Common myeloid progenitor, CD34-positive (primary cell): ENCODE measurements at regions not wholly inside any gene's neighbourhood (a gene's known extent, or its start where the extent isn't known, plus 50 kb on each side); places are given as distances from the start of the nearest gene placed in this dataset.

Experiments
- CTCF ChIA-PET: fragments of 350-600 bp; sonication (Branson Sonifier 250); formaldehyde crosslinking; loops from one replicate; lab custom pipeline; 2021; ENCODE audit warnings: antibody characterized with exemption; lab: Charles Lee
- POLR2A ChIA-PET: fragments of 350-600 bp; sonication (Branson Sonifier 250); formaldehyde crosslinking; loops from one replicate; lab custom pipeline; 2021; ENCODE audit warnings: antibody characterized with exemption; lab: Charles Lee
- DNase-seq, 3 donors: peaks; one replicate each; pipeline versions ENCODE4 v3.0.0 to v3.0.0-alpha.2; 2013
- H3K27ac ChIP-seq, 2 experiments: 1 replicate in 1 of 2; 2 replicates in 1 of 2; pipeline ENCODE4 v1.7.0; 2013; ENCODE audit warnings: inconsistent platforms in 2 of 2, low read length in 2 of 2, mild to moderate bottlenecking in 2 of 2, low read depth in 1 of 2, moderate library complexity in 1 of 2; ENCODE audit not compliant: severe bottlenecking in 2 of 2, insufficient read depth in 1 of 2, poor library complexity in 1 of 2
- H3K27me3 ChIP-seq, 5 experiments: replicated peaks in 2 of 5; 1 replicate in 3 of 5; 2 replicates in 2 of 5; pipeline versions ENCODE4 v1.6.1 to v1.7.0; 2013; ENCODE audit warnings: low read length in 4 of 5, mild to moderate bottlenecking in 2 of 5, moderate library complexity in 2 of 5, inconsistent platforms in 1 of 5; ENCODE audit not compliant: insufficient read depth in 5 of 5, control insufficient read depth in 4 of 5
- H3K36me3 ChIP-seq, 4 experiments: 1 replicate in 2 of 4; 2 replicates in 2 of 4; pipeline versions ENCODE4 v1.6.1 to v1.7.0; 2013; ENCODE audit warnings: low read length in 3 of 4, control low read depth in 1 of 4, mild to moderate bottlenecking in 1 of 4; ENCODE audit not compliant: control insufficient read depth in 4 of 4, insufficient read depth in 4 of 4
- H3K4me1 ChIP-seq, 4 experiments: 1 replicate in 3 of 4; 2 replicates in 1 of 4; pipeline versions ENCODE4 v1.6.1 to v1.7.1; 2013; ENCODE audit warnings: low read length in 3 of 4, mild to moderate bottlenecking in 3 of 4, control low read depth in 1 of 4, inconsistent platforms in 1 of 4, moderate library complexity in 1 of 4; ENCODE audit not compliant: control insufficient read depth in 4 of 4, insufficient read depth in 4 of 4; ENCODE audit errors: control extremely low read depth in 1 of 4
- H3K4me3 ChIP-seq, 7 experiments: 1 replicate in 4 of 7; 2 replicates in 3 of 7; pipeline versions ENCODE4 v1.5.1 to v1.7.0; 2013; ENCODE audit warnings: mild to moderate bottlenecking in 7 of 7, low read length in 6 of 7, moderate library complexity in 6 of 7, inconsistent platforms in 2 of 7, low read depth in 2 of 7, control low read depth in 1 of 7; ENCODE audit not compliant: insufficient read depth in 4 of 7, control insufficient read depth in 1 of 7; ENCODE audit errors: extremely low read depth in 1 of 7
- H3K9me3 ChIP-seq, 5 experiments: 1 replicate in 4 of 5; 2 replicates in 1 of 5; pipeline versions ENCODE4 v1.6.1 to v1.7.1; 2013; ENCODE audit warnings: low read length in 4 of 5, mild to moderate bottlenecking in 2 of 5, inconsistent platforms in 1 of 5, low read depth in 1 of 5, moderate library complexity in 1 of 5; ENCODE audit not compliant: control insufficient read depth in 4 of 5, insufficient read depth in 2 of 5; ENCODE audit errors: control extremely low read depth in 1 of 5
- WGBS: methylation state at CpG from one replicate; pipeline ENCODE4 v1.1.5; 2013; ENCODE audit not compliant: insufficient coverage; 5-methylcytosine and 5-hydroxymethylcytosine counted together

GRCh38 chr3:69594286-69594685 is 145.0 kb upstream of the MITF start:
- no peak for DNase-seq
- H3K4me1 ChIP-seq, result no peaks in the 10 kb centered on the region
- H3K9me3 ChIP-seq, result no peaks in the 10 kb centered on the region
- no peaks in the 10 kb centered on the region for H3K36me3 ChIP-seq
- H3K27ac ChIP-seq, result no peak overlapping the region
- H3K27me3 ChIP-seq, result peaks cover 0 to 5% (median 1%) of the 10 kb centered on the region in 5 experiments
- ChIA-PET POLR2A (no interaction called here), CTCF (no interaction called here)
- WGBS, result 100% methylated on average over 1 of the region's 2 CpGs
- no peak overlapping the region for H3K4me3 ChIP-seq

- H3K9me3 ChIP-seq, result peaks cover 0 to 18% (median 4%) of the 10 kb centered on the region in 5 experiments
- no CpG with 5 or more reads among the region's 4 CpGs for WGBS
- no peak overlapping the region for H3K4me3 ChIP-seq
- ChIA-PET CTCF (no interaction called here), POLR2A (no interaction called here)
- peaks cover 0 to 5% (median 2%) of the 10 kb centered on the region in 5 experiments for H3K27me3 ChIP-seq
- H3K36me3 ChIP-seq, result no peaks in the 10 kb centered on the region
- H3K27ac ChIP-seq, result no peak overlapping the region
- no peak for DNase-seq
- H3K4me1 ChIP-seq, result no peaks in the 10 kb centered on the region
Observed at GRCh38 chr3:69591164-69591736, 148.0 kb upstream of the MITF start.

DNA sequence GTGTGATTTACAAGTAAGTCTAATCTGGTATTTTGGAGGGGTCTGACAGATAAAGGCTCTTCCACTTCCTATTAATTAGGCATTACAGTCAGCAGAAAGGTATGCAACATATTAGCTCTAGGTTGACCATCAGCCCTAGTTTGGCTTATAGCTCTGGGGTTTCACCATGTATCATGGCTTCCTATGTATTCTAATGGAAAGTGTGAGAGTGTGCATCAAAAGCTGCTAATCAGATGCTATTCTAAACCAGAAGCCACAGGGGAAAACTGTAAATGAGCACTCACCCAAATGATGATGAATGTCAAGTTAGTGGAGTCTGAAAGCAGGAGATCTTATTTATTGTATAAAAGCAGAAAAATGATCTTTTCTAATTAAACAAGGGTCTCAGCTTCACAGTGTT is 149.2 kb upstream of the MITF start:
- ChIA-PET CTCF (no interaction called here), POLR2A (interaction anchor here (0.7 kb wide), 1 partner anchor 294 kb away, joined by 3 read pairs; no protein-coding TSS in a partner anchor)
- no peak for DNase-seq
- H3K4me3 ChIP-seq, result no peak overlapping the region
- H3K9me3 ChIP-seq, result peaks cover 0 to 22% (median 5%) of the 10 kb centered on the region in 5 experiments
- H3K27ac ChIP-seq, result no peak overlapping the region
- peaks cover 0 to 5% (median 2%) of the 10 kb centered on the region in 5 experiments for H3K27me3 ChIP-seq
- no peaks in the 10 kb centered on the region for H3K36me3 ChIP-seq
- no peaks in the 10 kb centered on the region for H3K4me1 ChIP-seq

DNA sequence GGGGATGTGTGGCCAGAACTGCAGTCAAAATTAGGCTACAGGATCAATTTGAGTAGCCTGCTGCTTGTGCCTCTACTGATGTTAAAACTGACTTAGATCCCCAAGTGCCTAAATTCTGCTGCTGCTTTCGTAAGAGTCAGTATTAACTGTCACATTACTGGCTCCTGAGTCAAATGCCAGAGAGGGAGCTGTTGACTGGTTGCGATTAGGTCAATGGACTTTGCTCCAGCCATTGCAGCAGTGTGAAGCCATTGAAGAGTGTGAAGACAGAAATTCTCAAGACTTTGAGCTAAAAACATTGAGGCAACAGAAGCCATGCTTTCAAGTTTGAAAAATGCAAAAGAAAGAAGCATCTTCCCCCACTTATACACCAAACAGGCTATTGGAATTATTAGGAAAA is 151.1 kb upstream of the MITF start:
- H3K4me1 ChIP-seq, result no peaks in the 10 kb centered on the region
- POLR2A ChIA-PET, result no interaction called here
- no peaks in the 10 kb centered on the region for H3K36me3 ChIP-seq
- no peak overlapping the region for H3K27ac ChIP-seq
- 100% methylated on average over 2 of the region's 2 CpGs for WGBS
- no peak for DNase-seq
- peaks cover 0 to 5% (median 3%) of the 10 kb centered on the region in 5 experiments for H3K27me3 ChIP-seq
- CTCF ChIA-PET, result no interaction called here
- H3K4me3 ChIP-seq, result no peak overlapping the region
- H3K9me3 ChIP-seq, result peaks cover 0 to 22% (median 5%) of the 10 kb centered on the region in 5 experiments

DNA sequence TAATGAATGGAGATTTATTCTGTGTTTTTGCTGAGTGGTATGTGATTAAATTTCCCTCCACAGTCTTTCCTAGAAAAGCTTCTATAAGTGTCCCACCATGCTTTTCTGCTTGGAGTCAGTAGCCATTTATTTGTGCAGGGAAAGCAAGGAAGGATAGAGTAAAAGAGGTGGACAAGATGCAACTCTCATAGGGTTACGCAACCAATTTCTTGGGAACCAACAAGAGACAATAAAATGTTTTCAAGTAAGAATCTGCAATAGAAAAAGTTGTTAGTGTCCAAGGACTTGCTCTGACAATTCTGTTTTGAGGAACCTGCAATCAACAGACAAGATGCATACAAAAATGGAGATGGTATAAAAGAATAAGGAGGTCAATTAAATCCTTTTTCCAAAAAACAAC is 153.8 kb upstream of the MITF start:
- H3K27me3 ChIP-seq, result peaks cover 0 to 3% (median 2%) of the 10 kb centered on the region in 5 experiments
- H3K27ac ChIP-seq, result no peak overlapping the region
- H3K4me3 ChIP-seq, result no peak overlapping the region
- no peaks in the 10 kb centered on the region for H3K36me3 ChIP-seq
- CTCF ChIA-PET, result no interaction called here
- DNase-seq, result no peak
- POLR2A ChIA-PET, result no interaction called here
- 93% methylated on average over 1 of the region's 1 CpG for WGBS
- peaks cover 0 to 22% (median 5%) of the 10 kb centered on the region in 5 experiments for H3K9me3 ChIP-seq
- H3K4me1 ChIP-seq, result no peaks in the 10 kb centered on the region

DNA sequence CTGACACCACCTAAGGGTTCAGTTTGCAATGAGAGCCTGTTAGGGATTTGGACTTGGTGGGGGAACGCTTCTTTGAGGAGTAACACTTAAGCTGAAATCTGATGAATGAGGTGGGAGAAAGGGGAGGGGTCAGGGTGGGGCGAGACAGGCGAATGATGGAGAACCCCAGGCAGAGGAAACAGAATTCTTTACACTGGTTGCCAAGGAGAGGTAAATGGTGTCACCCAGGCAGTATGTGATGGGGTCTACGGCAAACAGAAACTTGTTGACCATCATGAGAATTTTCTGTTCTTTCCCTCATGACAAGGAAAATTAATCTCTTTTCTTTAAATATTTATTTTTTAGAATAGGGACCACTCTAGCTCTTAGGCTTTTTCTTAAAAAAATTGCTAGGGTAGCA is 157.2 kb upstream of the MITF start:
- H3K27me3 ChIP-seq, result peaks cover 0 to 8% (median 0%) of the 10 kb centered on the region in 5 experiments
- WGBS, result 100% methylated on average over 1 of the region's 4 CpGs
- H3K9me3 ChIP-seq, result peaks cover 0 to 11% (median 2%) of the 10 kb centered on the region in 5 experiments
- ChIA-PET CTCF (no interaction called here), POLR2A (no interaction called here)
- no peaks in the 10 kb centered on the region for H3K36me3 ChIP-seq
- no peak overlapping the region for H3K4me3 ChIP-seq
- no peaks in the 10 kb centered on the region for H3K4me1 ChIP-seq
- H3K27ac ChIP-seq, result no peak overlapping the region
- DNase-seq, result no peak

DNA sequence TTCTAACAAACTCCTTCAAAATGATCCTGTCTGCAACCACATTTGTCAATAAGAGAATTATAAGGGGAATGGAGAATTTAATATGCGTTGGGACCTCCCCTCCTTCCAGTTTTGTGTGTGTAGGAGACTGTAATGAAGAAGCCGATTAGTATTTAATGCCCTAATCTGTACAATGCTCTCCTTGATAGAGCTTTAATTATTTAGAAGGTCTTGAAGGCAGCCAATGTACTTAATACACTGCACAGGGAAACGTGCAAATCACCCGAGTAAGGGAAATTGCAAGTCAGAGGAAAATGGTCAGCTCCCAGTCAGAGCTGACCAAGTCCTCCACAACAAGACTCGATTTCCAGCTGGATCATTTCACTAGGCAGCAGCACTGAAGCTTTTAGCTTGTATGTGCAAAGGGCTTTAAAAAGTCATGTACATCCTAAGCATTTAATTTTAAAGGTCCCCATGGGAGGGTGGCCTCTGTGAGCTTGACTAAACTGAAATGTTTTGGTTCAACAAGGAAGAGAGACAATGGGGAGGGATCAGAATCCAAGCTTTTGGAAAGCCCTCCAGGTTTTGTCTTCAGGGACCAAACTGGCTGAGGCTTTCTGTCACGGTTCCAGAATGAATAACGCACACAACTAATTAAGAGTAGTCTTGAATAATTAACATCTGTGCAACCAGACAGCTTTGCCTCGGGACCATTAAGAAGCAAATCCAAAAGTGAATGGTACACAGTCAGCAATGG is 159.8 kb upstream of the MITF start:
- CTCF ChIA-PET, result no interaction called here
- Histone ChIP-seq H3K4me3 (no peak overlapping the region), H3K27me3 (peaks cover 0 to 8% (median 0%) of the 10 kb centered on the region in 5 experiments), H3K4me1 (no peaks in the 10 kb centered on the region), H3K27ac (no peak overlapping the region), H3K9me3 (no peaks in the 10 kb centered on the region), H3K36me3 (no peaks in the 10 kb centered on the region)
- POLR2A ChIA-PET, result no interaction called here
- no peak for DNase-seq
- WGBS, result 88% methylated on average over 7 of the region's 8 CpGs
